Memory B cell (primary cell): ENCODE measurements at regions not wholly inside any gene's neighbourhood (a gene's known extent, or its start where the extent isn't known, plus 50 kb on each side); places are given as distances from the start of the nearest gene placed in this dataset.
"Not testable (repeated sequence)": the region's sequence is repeated elsewhere in the genome, so short reads cannot be mapped to it uniquely, and the experiment has no call there.

Source experiments
- ATAC-seq: fragments of 150-1000 bp; cut with Tn5 transposase; 2 replicates; pipeline ENCODE4 v1.10.0; 2021; ENCODE audit warnings: low read depth, mild to moderate bottlenecking, moderate library complexity
- DNase-seq, 2 donors: peaks; one replicate each; pipeline ENCODE4 v3.0.0; 2022; ENCODE audit warnings: low spot score in 2 of 2
- H3K27ac Mint-ChIP-seq: one replicate; pipeline ENCODE4 v1.8.0; 2022; ENCODE audit warnings: mild to moderate bottlenecking, moderate library complexity, mixed read lengths
- H3K27me3 Mint-ChIP-seq: one replicate; pipeline ENCODE4 v1.8.0; 2022; ENCODE audit warnings: mixed read lengths
- H3K36me3 Mint-ChIP-seq: one replicate; pipeline ENCODE4 v1.8.0; 2022; ENCODE audit warnings: mild to moderate bottlenecking, mixed read lengths
- H3K4me1 Mint-ChIP-seq: one replicate; pipeline ENCODE4 v1.8.0; 2022; ENCODE audit warnings: mixed read lengths
- H3K4me3 Mint-ChIP-seq: one replicate; pipeline ENCODE4 v1.8.0; 2022; ENCODE audit warnings: mild to moderate bottlenecking, moderate library complexity, mixed read lengths
- H3K9me3 Mint-ChIP-seq: one replicate; pipeline ENCODE4 v1.8.0; 2022; ENCODE audit warnings: mixed read lengths

GRCh38 chr12:97051341-97051740 lies 144.3 kb downstream of the NEDD1 start:
- no peaks in the 10 kb centered on the region for H3K36me3 Mint-ChIP-seq
- H3K27ac Mint-ChIP-seq, result no peak overlapping the region
- ATAC-seq (no peak), DNase-seq (no peak)
- H3K4me3 Mint-ChIP-seq, result no peak overlapping the region
- no peaks in the 10 kb centered on the region for H3K9me3 Mint-ChIP-seq
- H3K4me1 Mint-ChIP-seq, result no peaks in the 10 kb centered on the region
- peaks cover 2% of the 10 kb centered on the region for H3K27me3 Mint-ChIP-seq

GRCh38 chr12:97061171-97061570 lies 154.1 kb downstream of the NEDD1 start:
- no peaks in the 10 kb centered on the region for H3K36me3 Mint-ChIP-seq

GRCh38 chr12:97063292-97063935 lies 156.4 kb downstream of the NEDD1 start:
- Mint-ChIP-seq H3K36me3 (no peaks in the 10 kb centered on the region), H3K27ac (no peak overlapping the region), H3K4me3 (no peak overlapping the region), H3K27me3 (peaks cover 9% of the 10 kb centered on the region), H3K4me1 (no peaks in the 10 kb centered on the region), H3K9me3 (no peaks in the 10 kb centered on the region)
- ATAC-seq (no peak), DNase-seq (no peak)

More at GRCh38 chr12:97061171-97061570, 154.1 kb downstream of the NEDD1 start:
- Mint-ChIP-seq H3K4me3 (no peak overlapping the region), H3K27ac (no peak overlapping the region), H3K9me3 (peaks cover 6% of the 10 kb centered on the region), H3K4me1 (no peaks in the 10 kb centered on the region), H3K27me3 (peaks cover 9% of the 10 kb centered on the region)
- no peak for ATAC-seq
- DNase-seq, result no peak

DNA sequence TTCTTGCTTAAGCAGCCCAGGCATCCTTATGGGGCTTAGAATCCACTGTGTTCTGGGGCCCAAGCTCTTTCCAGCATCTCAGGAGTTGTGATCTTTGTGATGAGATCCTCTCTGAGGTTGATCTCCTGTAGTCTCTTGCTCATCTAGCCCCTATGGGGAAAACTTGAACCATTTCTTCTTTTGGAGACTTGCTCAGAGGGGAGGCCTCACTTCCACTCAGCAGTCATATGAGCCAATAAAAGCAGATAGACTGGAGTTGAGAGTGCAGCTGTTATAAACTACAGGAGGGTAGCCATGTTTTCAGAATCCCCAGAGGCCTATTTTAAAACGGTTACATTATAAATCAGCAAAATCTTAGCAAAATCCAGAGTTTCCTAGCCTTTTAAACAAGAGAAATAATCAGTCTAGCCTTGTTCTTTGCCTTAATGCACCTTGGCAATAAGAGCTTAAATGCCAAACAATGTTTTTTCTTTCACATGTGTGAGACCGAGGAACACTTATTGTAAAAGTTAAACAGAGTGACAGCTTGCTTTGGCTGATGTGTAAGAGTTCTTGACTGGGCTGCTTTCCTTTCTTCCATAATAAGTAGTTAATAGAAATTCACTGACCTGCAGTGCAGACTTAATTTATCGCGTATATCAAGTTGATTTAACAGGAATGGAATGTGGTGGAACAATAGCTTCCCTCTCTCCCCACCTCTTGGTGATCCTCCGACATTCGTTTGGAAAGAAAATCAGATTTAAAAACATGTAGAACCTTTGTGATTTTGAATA lies 168.3 kb downstream of the NEDD1 start:
- Mint-ChIP-seq H3K27ac (no peak overlapping the region), H3K4me3 (no peak overlapping the region), H3K27me3 (no peaks in the 10 kb centered on the region), H3K36me3 (no peaks in the 10 kb centered on the region), H3K4me1 (no peaks in the 10 kb centered on the region), H3K9me3 (no peaks in the 10 kb centered on the region)
- no peak for DNase-seq
- ATAC-seq, result no peak

- Mint-ChIP-seq H3K36me3 (no peaks in the 10 kb centered on the region), H3K4me3 (no peak overlapping the region), H3K27me3 (no peaks in the 10 kb centered on the region), H3K27ac (no peak overlapping the region), H3K4me1 (no peaks in the 10 kb centered on the region), H3K9me3 (no peaks in the 10 kb centered on the region)
- ATAC-seq (no peak), DNase-seq (no peak)
These were observed 169.0 kb downstream of the NEDD1 start for GRCh38 chr12:97075934-97076630.

- not testable (repeated sequence) for H3K9me3 Mint-ChIP-seq, H3K36me3 Mint-ChIP-seq, ATAC-seq, H3K27me3 Mint-ChIP-seq, H3K27ac Mint-ChIP-seq, DNase-seq, H3K4me3 Mint-ChIP-seq, H3K4me1 Mint-ChIP-seq
These were observed 169.9 kb downstream of the NEDD1 start for GRCh38 chr12:97076912-97077311.

DNA sequence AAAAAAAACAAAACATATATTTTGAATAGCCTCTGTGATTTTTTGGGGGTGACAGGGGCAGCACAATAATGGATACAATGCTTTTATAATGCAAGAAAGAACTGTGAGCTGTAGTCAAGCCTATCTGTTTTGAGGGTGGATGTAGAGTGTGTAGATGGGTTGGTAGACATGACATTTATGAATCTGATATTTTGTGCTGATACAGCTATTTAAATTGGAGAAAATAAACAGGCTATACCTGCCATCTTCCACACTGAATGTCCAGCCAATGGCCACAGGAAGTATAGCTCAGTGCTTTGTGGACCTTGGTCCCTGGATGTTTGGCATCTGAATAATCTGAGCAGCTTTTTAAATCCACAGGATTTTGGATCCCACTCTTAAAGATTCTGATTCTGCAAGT lies 175.0 kb downstream of the NEDD1 start:
- Mint-ChIP-seq H3K27me3 (no peaks in the 10 kb centered on the region), H3K4me3 (no peak overlapping the region), H3K27ac (no peak overlapping the region), H3K4me1 (no peaks in the 10 kb centered on the region), H3K36me3 (no peaks in the 10 kb centered on the region), H3K9me3 (no peaks in the 10 kb centered on the region)
- DNase-seq (no peak), ATAC-seq (no peak)

DNA sequence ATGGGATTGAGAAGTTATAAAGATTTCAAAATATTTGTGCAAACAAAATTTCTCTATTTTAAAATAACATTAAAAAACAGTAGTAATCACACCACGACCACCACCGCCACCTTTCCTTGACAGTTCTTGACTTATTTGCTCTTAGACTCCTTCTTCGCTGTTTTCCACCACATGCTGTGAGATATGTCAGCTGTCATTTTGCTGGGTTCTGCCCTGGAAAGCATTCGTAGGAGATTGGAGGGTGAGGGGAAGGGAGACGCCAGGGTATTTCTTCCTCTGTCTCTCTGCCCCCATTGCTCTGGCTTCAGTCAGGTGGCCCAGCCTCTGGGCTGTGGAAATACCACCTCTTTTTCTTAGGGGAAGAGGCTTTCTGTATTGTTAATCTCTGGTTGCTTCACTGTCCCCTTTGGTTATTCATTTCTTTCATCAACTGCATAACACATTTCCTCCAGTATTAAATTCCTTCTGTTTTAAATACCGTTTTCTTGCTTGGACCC lies 186.2 kb downstream of the NEDD1 start:
- ATAC-seq (no peak), DNase-seq (no peak)
- Mint-ChIP-seq H3K27me3 (peaks cover 11% of the 10 kb centered on the region), H3K27ac (no peak overlapping the region), H3K4me1 (peaks cover 3% of the 10 kb centered on the region), H3K4me3 (no peak overlapping the region), H3K9me3 (no peaks in the 10 kb centered on the region), H3K36me3 (no peaks in the 10 kb centered on the region)

GRCh38 chr12:97097734-97098133 lies 190.7 kb downstream of the NEDD1 start:
- H3K9me3 Mint-ChIP-seq, result peaks cover 5% of the 10 kb centered on the region
- H3K4me1 Mint-ChIP-seq, result no peaks in the 10 kb centered on the region
- H3K27me3 Mint-ChIP-seq, result peaks cover 7% of the 10 kb centered on the region
- DNase-seq (no peak), ATAC-seq (no peak)
- H3K27ac Mint-ChIP-seq, result no peak overlapping the region
- no peak overlapping the region for H3K4me3 Mint-ChIP-seq
- no peaks in the 10 kb centered on the region for H3K36me3 Mint-ChIP-seq

DNA sequence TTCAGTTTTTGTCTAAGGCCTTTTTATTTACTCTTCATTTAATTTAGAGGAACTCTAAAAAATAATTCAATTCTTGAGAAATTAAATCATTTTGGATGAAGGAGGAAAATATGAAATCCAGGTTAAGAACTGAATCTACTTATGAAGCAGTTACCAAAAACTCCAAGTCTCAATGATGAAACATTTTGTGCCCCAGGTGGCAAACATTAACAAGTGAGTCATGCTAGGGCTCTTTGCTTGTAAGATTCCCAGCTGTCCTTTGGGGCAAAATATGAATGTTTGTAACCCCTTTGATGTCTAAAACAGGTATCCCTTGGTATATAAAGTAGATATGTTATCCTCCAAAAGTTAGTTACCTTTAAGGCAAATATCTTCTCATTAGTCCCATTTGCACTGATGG lies 202.4 kb downstream of the NEDD1 start:
- H3K27me3 Mint-ChIP-seq, result peaks cover 8% of the 10 kb centered on the region
- no peak for ATAC-seq
- H3K36me3 Mint-ChIP-seq, result no peaks in the 10 kb centered on the region
- DNase-seq, result no peak
- no peak overlapping the region for H3K27ac Mint-ChIP-seq
- no peaks in the 10 kb centered on the region for H3K4me1 Mint-ChIP-seq
- H3K4me3 Mint-ChIP-seq, result no peak overlapping the region
- H3K9me3 Mint-ChIP-seq, result peaks cover 14% of the 10 kb centered on the region

DNA sequence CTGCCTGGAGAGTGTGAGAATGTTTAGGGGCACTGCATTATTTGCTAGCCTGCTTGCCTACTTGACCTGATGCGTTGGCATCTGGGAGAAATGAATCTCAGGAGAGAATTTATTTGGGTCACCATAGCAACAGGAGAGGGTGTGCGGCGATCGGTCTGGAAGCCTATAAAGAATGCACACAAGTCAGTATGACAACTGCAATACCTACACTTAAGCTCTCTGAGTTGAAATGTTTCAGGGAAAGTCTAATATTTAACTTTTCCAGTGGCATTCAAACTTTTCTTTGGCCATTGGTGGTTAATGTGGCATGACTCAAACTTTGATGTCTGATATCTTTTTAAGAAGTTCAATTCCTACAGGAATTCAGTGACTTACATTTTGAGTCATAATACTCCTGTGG lies 205.1 kb downstream of the NEDD1 start:
- Mint-ChIP-seq H3K36me3 (no peaks in the 10 kb centered on the region), H3K4me3 (no peak overlapping the region)
- ATAC-seq, result no peak

DNA sequence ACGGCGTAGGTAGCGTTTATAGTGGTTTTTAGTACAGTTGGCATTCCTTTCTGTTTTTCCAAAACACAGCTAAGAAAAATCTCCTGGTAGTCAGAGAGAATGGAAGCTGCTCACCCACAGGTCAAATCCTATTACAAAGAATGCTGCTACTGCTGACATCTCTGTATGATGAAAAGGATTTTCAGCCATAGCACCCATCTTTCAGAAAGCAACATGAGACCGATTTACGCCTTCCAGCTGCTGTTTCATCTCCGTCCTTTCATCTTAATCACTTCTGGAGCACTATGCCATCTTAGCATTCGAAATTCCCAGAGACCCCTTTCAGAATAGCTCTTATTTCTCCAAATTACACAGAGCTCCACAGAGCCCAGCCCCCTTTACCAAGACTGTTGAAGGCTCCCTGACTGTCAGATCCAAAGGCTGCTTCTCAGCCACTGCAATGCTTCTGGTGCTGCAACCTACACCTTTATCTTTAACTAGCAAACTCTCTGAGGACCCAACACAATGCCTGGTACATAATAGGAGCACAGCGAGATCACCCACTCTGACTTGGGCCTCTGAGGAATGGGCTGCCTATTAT lies 211.8 kb downstream of the NEDD1 start:
- H3K9me3 Mint-ChIP-seq, result peaks cover 2% of the 10 kb centered on the region
- H3K27me3 Mint-ChIP-seq, result peaks cover 1% of the 10 kb centered on the region
- ATAC-seq (no peak), DNase-seq (no peak)
- H3K36me3 Mint-ChIP-seq, result no peaks in the 10 kb centered on the region
- H3K4me1 Mint-ChIP-seq, result no peaks in the 10 kb centered on the region
- H3K27ac Mint-ChIP-seq, result no peak overlapping the region
- H3K4me3 Mint-ChIP-seq, result no peak overlapping the region

More for the DNA sequence above, 205.1 kb downstream of the NEDD1 start:
- H3K27ac Mint-ChIP-seq, result no peak overlapping the region
- peaks cover 8% of the 10 kb centered on the region for H3K27me3 Mint-ChIP-seq
- no peak for DNase-seq
- no peaks in the 10 kb centered on the region for H3K4me1 Mint-ChIP-seq
- H3K9me3 Mint-ChIP-seq, result peaks cover 5% of the 10 kb centered on the region

DNA sequence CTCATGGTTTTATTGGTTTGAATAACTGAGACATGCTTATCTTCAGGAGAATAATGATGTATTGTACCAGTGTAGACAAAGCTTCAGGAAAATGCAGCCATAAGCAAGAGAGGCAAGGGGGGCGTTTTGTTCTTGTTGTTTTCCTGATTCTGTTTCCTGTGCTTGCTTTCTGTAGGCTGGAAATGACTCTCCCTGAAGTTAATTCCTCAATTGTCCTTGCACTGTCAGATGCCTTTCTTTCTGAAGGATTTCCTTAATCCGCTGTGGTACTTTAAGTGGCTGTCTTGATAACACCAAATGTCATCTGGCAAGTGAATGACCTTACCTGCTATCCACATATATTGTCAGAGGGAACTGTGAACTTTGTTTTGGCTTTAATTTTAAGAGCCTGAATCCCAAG lies 220.0 kb downstream of the NEDD1 start:
- Mint-ChIP-seq H3K27ac (no peak overlapping the region), H3K36me3 (no peaks in the 10 kb centered on the region), H3K27me3 (peaks cover 5% of the 10 kb centered on the region), H3K9me3 (peaks cover 4% of the 10 kb centered on the region), H3K4me3 (no peak overlapping the region), H3K4me1 (no peaks in the 10 kb centered on the region)
- no peak for DNase-seq
- ATAC-seq, result no peak
